ENCODE measurements at regions not wholly inside any gene's neighbourhood (a gene's known extent, or its start where the extent isn't known, plus 50 kb on each side); places are given as distances from the start of the nearest gene placed in this dataset.

DNA sequence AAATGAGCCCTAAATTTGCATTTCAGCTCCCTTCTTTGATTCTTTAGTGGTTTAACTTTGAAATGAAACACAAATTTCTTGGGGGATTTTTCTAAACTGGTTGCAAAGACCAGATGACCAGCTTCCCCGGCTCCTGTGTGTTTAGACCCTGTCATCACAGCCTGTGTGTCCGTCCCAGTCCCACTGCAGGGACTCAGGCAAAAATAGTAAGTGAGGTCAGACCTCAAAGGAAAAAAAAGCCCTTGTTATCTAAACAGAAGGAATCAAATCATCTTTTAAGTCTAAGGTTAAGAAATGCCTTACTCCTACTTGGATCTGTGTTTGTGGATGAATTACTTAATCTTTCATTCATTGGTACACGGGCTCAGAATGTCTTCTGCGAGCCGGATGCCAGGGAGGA is 423.7 kb downstream of the LPIN1 start:
- Histone ChIP-seq H3K9me3 (ENCODE audit: control insufficient read depth, insufficient read depth, low read length) (no peaks in the 10 kb centered on the region), H3K36me3 (ENCODE audit: control insufficient read depth, low read length) (no peaks in the 10 kb centered on the region), H3K79me2 (ENCODE audit: control insufficient read depth, low read length) (no peaks in the 10 kb centered on the region), H3K4me2 (ENCODE audit: low read length) (no peak overlapping the region), H3K4me1 (ENCODE audit: control insufficient read depth, low read length) (peaks cover 12% of the 10 kb centered on the region), H3K27me3 (ENCODE audit: control insufficient read depth, low read length) (no peaks in the 10 kb centered on the region), H3K4me3 (ENCODE audit: low read length) (no peak overlapping the region), H3K9me2 (replicated peaks; ENCODE audit: control insufficient read depth, low read length) (no peaks in the 10 kb centered on the region), H3K27ac (ENCODE audit: low read depth, low read length) (no peak overlapping the region), H4K20me1 (ENCODE audit: control insufficient read depth, insufficient read depth, low read depth, low read length) (no peaks in the 10 kb centered on the region), H3F3A (ENCODE audit: control insufficient read depth, insufficient read depth) (no peaks in the 10 kb centered on the region)
- TF ChIP-seq, protein P1, sequence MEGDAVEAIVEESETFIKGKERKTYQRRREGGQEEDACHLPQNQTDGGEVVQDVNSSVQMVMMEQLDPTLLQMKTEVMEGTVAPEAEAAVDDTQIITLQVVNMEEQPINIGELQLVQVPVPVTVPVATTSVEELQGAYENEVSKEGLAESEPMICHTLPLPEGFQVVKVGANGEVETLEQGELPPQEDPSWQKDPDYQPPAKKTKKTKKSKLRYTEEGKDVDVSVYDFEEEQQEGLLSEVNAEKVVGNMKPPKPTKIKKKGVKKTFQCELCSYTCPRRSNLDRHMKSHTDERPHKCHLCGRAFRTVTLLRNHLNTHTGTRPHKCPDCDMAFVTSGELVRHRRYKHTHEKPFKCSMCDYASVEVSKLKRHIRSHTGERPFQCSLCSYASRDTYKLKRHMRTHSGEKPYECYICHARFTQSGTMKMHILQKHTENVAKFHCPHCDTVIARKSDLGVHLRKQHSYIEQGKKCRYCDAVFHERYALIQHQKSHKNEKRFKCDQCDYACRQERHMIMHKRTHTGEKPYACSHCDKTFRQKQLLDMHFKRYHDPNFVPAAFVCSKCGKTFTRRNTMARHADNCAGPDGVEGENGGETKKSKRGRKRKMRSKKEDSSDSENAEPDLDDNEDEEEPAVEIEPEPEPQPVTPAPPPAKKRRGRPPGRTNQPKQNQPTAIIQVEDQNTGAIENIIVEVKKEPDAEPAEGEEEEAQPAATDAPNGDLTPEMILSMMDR (IDR thresholded peaks at IDR 0.05; ENCODE audit: low read depth, low read length, poor library complexity, severe bottlenecking) = no peak
- no peak for TF ChIP-seq EZH2phosphoT487 (IDR thresholded peaks at IDR 0.05; ENCODE audit: borderline replicate concordance, low read length)

DNA sequence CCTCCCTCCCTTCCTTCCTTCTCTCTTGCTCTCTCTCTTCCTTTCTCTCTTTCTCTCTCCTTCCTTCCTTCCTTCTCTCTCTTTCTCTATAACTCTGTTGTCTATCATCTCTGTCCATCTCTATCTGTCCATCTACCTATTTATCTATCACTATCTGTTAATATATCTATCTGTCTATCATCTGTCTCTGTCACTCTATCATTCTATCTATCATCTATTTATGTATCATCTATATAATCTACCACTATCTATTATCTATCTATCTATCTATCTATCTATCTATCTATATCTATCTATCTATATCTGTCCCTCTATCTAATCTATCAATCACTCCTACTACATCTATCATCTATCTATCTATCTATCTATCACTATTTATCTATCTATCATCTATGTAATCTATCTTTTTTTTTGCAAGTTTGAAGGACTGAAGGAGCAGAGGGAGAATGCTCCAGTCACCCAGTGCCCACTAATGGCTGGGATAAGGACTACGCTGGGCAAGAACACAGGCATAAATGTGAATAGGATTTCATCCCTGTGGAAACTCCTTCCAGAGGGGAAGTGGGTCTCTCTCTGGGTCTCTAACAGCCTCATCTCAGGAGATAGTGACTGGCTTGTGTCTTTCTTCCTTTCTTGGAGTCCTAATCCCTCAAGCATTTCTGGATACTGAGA is 427.0 kb downstream of the LPIN1 start:
- Histone ChIP-seq H3K4me2 (ENCODE audit: low read length) (no peak overlapping the region), H3K36me3 (ENCODE audit: control insufficient read depth, low read length) (no peaks in the 10 kb centered on the region), H3F3A (ENCODE audit: control insufficient read depth, insufficient read depth) (no peaks in the 10 kb centered on the region), H3K9me2 (replicated peaks; ENCODE audit: control insufficient read depth, low read length) (no peaks in the 10 kb centered on the region), H3K9me3 (ENCODE audit: control insufficient read depth, insufficient read depth, low read length) (no peaks in the 10 kb centered on the region), H4K20me1 (ENCODE audit: control insufficient read depth, insufficient read depth, low read depth, low read length) (no peaks in the 10 kb centered on the region), H3K4me3 (ENCODE audit: low read length) (no peak overlapping the region), H3K4me1 (ENCODE audit: control insufficient read depth, low read length) (peaks cover 32% of the 10 kb centered on the region), H3K27ac (ENCODE audit: low read depth, low read length) (no peak overlapping the region), H3K79me2 (ENCODE audit: control insufficient read depth, low read length) (no peaks in the 10 kb centered on the region), H3K27me3 (ENCODE audit: control insufficient read depth, low read length) (no peaks in the 10 kb centered on the region)
- TF ChIP-seq, protein P1 (IDR thresholded peaks at IDR 0.05; ENCODE audit: low read depth, low read length, poor library complexity, severe bottlenecking) = no peak
- TF ChIP-seq EZH2phosphoT487 (IDR thresholded peaks at IDR 0.05; ENCODE audit: borderline replicate concordance, low read length) = no peak

DNA sequence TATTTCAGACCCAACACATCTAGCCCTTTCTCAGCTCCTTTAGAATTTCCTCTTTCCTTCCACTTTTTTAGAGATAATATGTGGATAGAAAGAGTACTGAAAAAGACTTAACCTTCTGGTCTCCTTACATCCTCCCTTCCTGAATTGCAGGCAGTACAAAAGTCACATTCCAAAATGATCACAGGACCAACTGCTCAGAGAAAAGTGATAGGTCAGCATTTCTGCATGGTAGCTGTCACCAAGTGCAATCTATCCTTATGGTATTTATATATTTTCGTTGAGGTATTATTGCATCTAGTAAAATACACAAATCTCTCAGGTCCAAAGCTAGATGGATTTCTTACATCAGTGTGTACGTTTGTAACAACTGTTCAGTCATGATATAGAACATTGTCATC is 427.5 kb downstream of the LPIN1 start:
- Histone ChIP-seq H4K20me1 (ENCODE audit: control insufficient read depth, insufficient read depth, low read depth, low read length) (no peaks in the 10 kb centered on the region), H3K36me3 (ENCODE audit: control insufficient read depth, low read length) (no peaks in the 10 kb centered on the region), H3K4me2 (ENCODE audit: low read length) (no peak overlapping the region), H3K9me2 (replicated peaks; ENCODE audit: control insufficient read depth, low read length) (no peaks in the 10 kb centered on the region), H3K79me2 (ENCODE audit: control insufficient read depth, low read length) (no peaks in the 10 kb centered on the region), H3K4me1 (ENCODE audit: control insufficient read depth, low read length) (peaks cover 27% of the 10 kb centered on the region), H3K4me3 (ENCODE audit: low read length) (no peak overlapping the region), H3K27me3 (ENCODE audit: control insufficient read depth, low read length) (no peaks in the 10 kb centered on the region), H3K27ac (ENCODE audit: low read depth, low read length) (no peak overlapping the region), H3K9me3 (ENCODE audit: control insufficient read depth, insufficient read depth, low read length) (no peaks in the 10 kb centered on the region), H3F3A (ENCODE audit: control insufficient read depth, insufficient read depth) (no peaks in the 10 kb centered on the region)
- TF ChIP-seq EZH2phosphoT487 (IDR thresholded peaks at IDR 0.05; ENCODE audit: borderline replicate concordance, low read length) = no peak
- TF ChIP-seq, protein P1 (IDR thresholded peaks at IDR 0.05; ENCODE audit: low read depth, low read length, poor library complexity, severe bottlenecking) = no peak
